Astrocyte (in vitro differentiated cells and primary cell): ENCODE measurements at regions not wholly inside any gene's neighbourhood (a gene's known extent, or its start where the extent isn't known, plus 50 kb on each side); places are given as distances from the start of the nearest gene placed in this dataset.

ENCODE experiments used
- CTCF ChIP-seq: IDR thresholded peaks from 2 replicates; pipeline ENCODE4 v1.5.1; 2011; ENCODE audit warnings: low read depth, mild to moderate bottlenecking, inconsistent platforms, low read length, moderate library complexity; ENCODE audit not compliant: insufficient read depth
- EZH2 ChIP-seq: IDR thresholded peaks from 2 replicates; pipeline ENCODE4 v1.6.1; 2012; ENCODE audit warnings: mild to moderate bottlenecking, low read length, inconsistent platforms; ENCODE audit not compliant: insufficient read depth

- TF ChIP-seq CTCF (no peak), EZH2 (no peak)
Observed at GRCh38 chr5:61604076-61605025, 272.3 kb downstream of the ZSWIM6 start.
